ENCODE measurements at regions not wholly inside any gene's neighbourhood (a gene's known extent, or its start where the extent isn't known, plus 50 kb on each side); places are given as distances from the start of the nearest gene placed in this dataset.

GRCh38 chr22:48424201-48424627 lies 1403.5 kb downstream of the BRD1 start:
- TF ChIP-seq CTCF (IDR thresholded peaks at IDR 0.05; ENCODE audit: low read length): no peak
- TF ChIP-seq EZH2 (optimal IDR thresholded peaks at IDR 0.05; ENCODE audit: low read depth, low read length): no peak

All from MM.1S (cell line).